Small intestine (tissue), 7 donors: ENCODE measurements at regions not wholly inside any gene's neighbourhood (a gene's known extent, or its start where the extent isn't known, plus 50 kb on each side); places are given as distances from the start of the nearest gene placed in this dataset.
"Not testable (repeated sequence)": the region's sequence is repeated elsewhere in the genome, so short reads cannot be mapped to it uniquely, and the experiment has no call there.

Source experiments
- DNase-seq, 2 donors: peaks; one replicate each; pipeline versions ENCODE4 v3.0.0 to v3.0.0-alpha.2; 2013
- FAIRE-seq: peaks from 2 replicates; lab custom pipeline; 2012; peaks lifted over from hg19 to GRCh38; lab: Jason Lieb, UNC
- H3K27ac ChIP-seq, 3 donors: one replicate each; pipeline ENCODE4 v1.5.1; 2013; ENCODE audit warnings: low read length in 2 of 3, mild to moderate bottlenecking in 2 of 3, control low read depth in 1 of 3, inconsistent platforms in 1 of 3, low read depth in 1 of 3, moderate library complexity in 1 of 3
- H3K27me3 ChIP-seq, 3 donors: one replicate each; pipeline ENCODE4 v1.6.1; 2013; ENCODE audit warnings: low read length in 3 of 3, inconsistent platforms in 1 of 3; ENCODE audit not compliant: control insufficient read depth in 3 of 3, insufficient read depth in 3 of 3
- H3K36me3 ChIP-seq, 3 donors: one replicate each; pipeline ENCODE4 v1.6.1; 2013; ENCODE audit warnings: low read length in 3 of 3, inconsistent platforms in 1 of 3, low read depth in 1 of 3, mild to moderate bottlenecking in 1 of 3, moderate library complexity in 1 of 3; ENCODE audit not compliant: control insufficient read depth in 3 of 3, insufficient read depth in 2 of 3
- H3K4me1 ChIP-seq, 3 donors: one replicate each; pipeline ENCODE4 v1.6.1; 2013; ENCODE audit warnings: low read length in 2 of 3, inconsistent platforms in 1 of 3, low read depth in 1 of 3, mild to moderate bottlenecking in 1 of 3, moderate library complexity in 1 of 3; ENCODE audit not compliant: control insufficient read depth in 3 of 3, insufficient read depth in 2 of 3
- H3K4me3 ChIP-seq, 3 donors: one replicate each; pipeline ENCODE4 v1.5.1; 2013; ENCODE audit warnings: low read length in 3 of 3, control low read depth in 1 of 3, inconsistent platforms in 1 of 3, low read depth in 1 of 3, mild to moderate bottlenecking in 1 of 3, moderate library complexity in 1 of 3
- H3K9me3 ChIP-seq, 2 donors: one replicate each; pipeline ENCODE4 v1.6.1; 2013; ENCODE audit warnings: low read depth in 1 of 2, low read length in 1 of 2; ENCODE audit not compliant: control insufficient read depth in 2 of 2, insufficient read depth in 1 of 2
- WGBS, 3 donors: extraction: QIAGEN DNeasy Blood & Tissue Kit; methylation state at CpG; one replicate each; pipeline ENCODE4 v1.1.7; 2013; 5-methylcytosine and 5-hydroxymethylcytosine counted together
- donor health status: healthy with polysubstance abuse.
- donor health status: control.
- donor health status: control.
- donor health status: Bipolar disorder and iron deficiency.
- donor health status: healthy.

GRCh38 chr12:102642199-102642598, 161.8 kb upstream of the IGF1 start:
- H3K36me3 ChIP-seq: no peaks in the 10 kb centered on the region
- no peaks in the 10 kb centered on the region for H3K27me3 ChIP-seq
- no peaks in the 10 kb centered on the region for H3K9me3 ChIP-seq
- H3K27ac ChIP-seq: no peak overlapping the region
- H3K4me3 ChIP-seq: no peak overlapping the region
- DNase-seq (no peak), FAIRE-seq (no peak)
- H3K4me1 ChIP-seq: no peaks in the 10 kb centered on the region
- 65 to 70% (median 69%) methylated on average over 2 of the region's 2 CpGs for WGBS, 3 donors

DNA sequence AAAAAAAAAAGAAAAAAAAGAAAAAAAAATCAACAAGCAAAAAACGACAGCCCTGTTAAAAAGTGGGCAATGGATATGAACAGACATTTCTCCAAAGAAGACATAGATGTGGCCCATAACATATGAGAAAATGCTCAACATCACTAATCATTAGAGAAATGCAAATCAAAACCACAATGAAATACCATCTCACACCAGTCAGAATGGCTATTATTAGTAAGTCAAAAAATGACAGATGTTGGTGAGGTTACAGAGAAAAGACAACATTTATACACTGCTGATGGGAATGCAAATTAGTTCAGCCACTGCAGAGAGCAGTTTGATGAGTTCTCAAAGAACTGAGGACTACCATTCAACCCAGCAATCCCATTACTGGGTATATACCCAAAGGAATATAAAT, 160.3 kb upstream of the IGF1 start:
- FAIRE-seq, DNase-seq, H3K27me3 ChIP-seq, H3K36me3 ChIP-seq, H3K4me3 ChIP-seq, H3K4me1 ChIP-seq, H3K27ac ChIP-seq, H3K9me3 ChIP-seq: not testable (repeated sequence)
- WGBS, 3 donors: 55 to 82% (median 71%) methylated on average over 1 of the region's 1 CpG

- WGBS, 3 donors: 40 to 48% (median 42%) methylated on average over 1 of the region's 1 CpG
Observed at GRCh38 chr12:102638777-102639176, 158.4 kb upstream of the IGF1 start.

GRCh38 chr12:102633981-102634605, 153.7 kb upstream of the IGF1 start:
- Histone ChIP-seq H3K4me3 (no peak overlapping the region), H3K4me1 (no peaks in the 10 kb centered on the region), H3K36me3 (no peaks in the 10 kb centered on the region), H3K9me3 (no peaks in the 10 kb centered on the region), H3K27ac (no peak overlapping the region), H3K27me3 (no peaks in the 10 kb centered on the region)
- WGBS, 3 donors: 54 to 63% (median 63%) methylated on average over 2 of the region's 2 CpGs
- DNase-seq (no peak), FAIRE-seq (no peak)

More at GRCh38 chr12:102638777-102639176, 158.4 kb upstream of the IGF1 start:
- no peak for DNase-seq
- Histone ChIP-seq H3K4me3 (no peak overlapping the region), H3K27ac (no peak overlapping the region), H3K27me3 (no peaks in the 10 kb centered on the region), H3K9me3 (no peaks in the 10 kb centered on the region), H3K4me1 (no peaks in the 10 kb centered on the region), H3K36me3 (no peaks in the 10 kb centered on the region)
- no peak for FAIRE-seq

DNA sequence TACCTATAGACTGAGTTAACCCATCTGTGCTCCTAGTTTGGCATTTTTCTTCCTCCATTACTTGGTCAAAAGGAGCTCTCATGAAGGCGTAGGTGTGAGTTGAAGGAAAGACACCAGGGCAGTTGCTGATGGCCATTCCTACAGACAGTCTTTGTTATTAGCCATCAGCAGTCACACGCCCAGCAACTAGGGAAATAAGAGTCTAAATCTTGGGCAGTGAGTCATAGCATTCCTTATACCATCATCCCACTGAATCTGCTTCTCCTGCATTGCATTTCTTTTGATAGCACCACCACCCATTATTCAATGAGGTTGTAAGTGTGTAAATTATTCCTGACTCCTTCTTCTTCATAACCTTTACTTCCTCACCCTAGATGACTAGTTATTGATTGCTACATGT, 150.9 kb upstream of the IGF1 start:
- Histone ChIP-seq H3K36me3 (no peaks in the 10 kb centered on the region), H3K27me3 (no peaks in the 10 kb centered on the region), H3K4me3 (no peak overlapping the region), H3K4me1 (no peaks in the 10 kb centered on the region), H3K27ac (no peak overlapping the region), H3K9me3 (peaks cover 0 to 13% of the 10 kb centered on the region in 2 donors)
- FAIRE-seq (no peak), DNase-seq (no peak)
- WGBS, 3 donors: 72 to 86% (median 82%) methylated on average over 2 of the region's 2 CpGs

DNA sequence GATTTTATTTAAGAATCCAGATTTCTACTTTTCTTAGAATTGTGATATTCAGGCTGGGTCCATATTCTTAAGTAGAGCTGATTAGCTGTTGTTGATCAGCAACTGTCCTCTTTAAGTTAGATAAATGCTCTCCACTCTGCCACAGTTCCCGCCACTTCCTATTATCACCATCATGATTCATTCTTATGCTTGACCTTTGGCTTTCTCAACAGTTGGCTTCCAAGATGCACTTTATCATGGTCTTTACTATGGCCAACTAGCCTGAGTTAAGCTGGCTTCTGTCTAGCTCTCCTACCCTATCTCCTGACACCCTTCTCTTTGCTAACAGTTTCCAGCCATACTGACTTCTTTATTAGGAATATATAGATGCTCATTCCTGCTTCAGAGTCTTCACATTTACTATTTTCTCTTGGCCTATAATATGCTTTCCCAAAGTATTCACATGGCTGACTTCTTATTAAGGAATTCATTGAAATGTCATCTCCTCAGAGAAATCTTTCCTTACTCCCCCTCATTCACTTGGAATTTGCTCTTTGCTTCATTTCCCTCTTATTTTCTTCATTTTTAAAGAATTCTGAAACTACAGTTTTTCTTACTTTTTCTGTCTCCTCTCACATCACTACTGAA, 149.0 kb upstream of the IGF1 start:
- 59 to 93% (median 92%) methylated on average over 1 of the region's 1 CpG for WGBS, 3 donors
- Histone ChIP-seq H3K9me3 (peaks cover 0 to 13% of the 10 kb centered on the region in 2 donors), H3K4me1 (no peaks in the 10 kb centered on the region), H3K4me3 (no peak overlapping the region), H3K27me3 (no peaks in the 10 kb centered on the region), H3K36me3 (no peaks in the 10 kb centered on the region), H3K27ac (no peak overlapping the region)
- FAIRE-seq (no peak), DNase-seq (no peak)

- Histone ChIP-seq H3K4me1 (no peaks in the 10 kb centered on the region), H3K36me3 (no peaks in the 10 kb centered on the region), H3K27me3 (no peaks in the 10 kb centered on the region), H3K9me3 (peaks cover 0 to 13% of the 10 kb centered on the region in 2 donors), H3K27ac (no peak overlapping the region), H3K4me3 (no peak overlapping the region)
- 81 to 96% (median 84%) methylated on average over 1 of the region's 1 CpG for WGBS, 3 donors
- no peak for FAIRE-seq
- no peak for DNase-seq
Observed at GRCh38 chr12:102625819-102626218, 145.5 kb upstream of the IGF1 start.

DNA sequence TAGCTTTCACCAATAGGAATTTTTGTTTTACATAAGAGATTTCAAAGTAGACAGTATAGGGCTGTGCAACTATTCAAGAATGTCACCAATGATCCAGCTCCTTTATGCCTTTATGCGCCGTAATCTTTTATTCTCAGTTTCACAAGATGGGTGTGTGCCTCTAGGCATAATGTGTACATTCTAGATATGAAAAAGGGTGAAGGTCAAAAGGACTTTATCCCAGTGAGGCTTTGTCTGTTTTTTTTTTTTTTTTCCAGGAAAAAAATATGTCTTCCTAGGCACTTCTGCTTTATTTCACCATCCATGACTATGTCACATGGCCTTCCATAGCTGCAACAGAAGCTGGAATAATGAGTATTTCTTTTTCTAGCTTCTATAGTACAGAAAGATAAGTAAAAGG, 142.3 kb upstream of the IGF1 start:
- Histone ChIP-seq H3K27ac (no peak overlapping the region), H3K4me3 (no peak overlapping the region), H3K9me3 (peaks cover 0 to 9% of the 10 kb centered on the region in 2 donors), H3K27me3 (no peaks in the 10 kb centered on the region), H3K36me3 (no peaks in the 10 kb centered on the region), H3K4me1 (no peaks in the 10 kb centered on the region)
- 33 to 87% (median 60%) methylated on average over 2 of the region's 2 CpGs for WGBS, 3 donors
- FAIRE-seq: no peak
- no peak for DNase-seq
